HepG2 (cell line): ENCODE measurements at regions not wholly inside any gene's neighbourhood (a gene's known extent, or its start where the extent isn't known, plus 50 kb on each side); places are given as distances from the start of the nearest gene placed in this dataset.
A peak's percentile ranks its signal among the peaks of the same experiment; 100 is the strongest.

ENCODE experiments used
- ATM ChIP-seq: fragments of 450-650 bp; IDR thresholded peaks from 2 replicates; pipeline ENCODE4 v1.7.1; 2017; ENCODE audit warnings: mild to moderate bottlenecking, borderline replicate concordance
- EED ChIP-seq: sonication (generic); formaldehyde crosslinking; IDR thresholded peaks from 2 replicates; pipeline ENCODE4 v1.5.0; 2020; ENCODE audit warnings: mild to moderate bottlenecking, missing genetic modification reagents
- FOSL2 ChIP-seq: sonication (generic); formaldehyde crosslinking; IDR thresholded peaks from 2 replicates; pipeline ENCODE4 v1.4.0; 2020; ENCODE audit warnings: missing genetic modification reagents
- HDAC1 ChIP-seq: sonication (generic); formaldehyde crosslinking; IDR thresholded peaks from 2 replicates; pipeline ENCODE4 v1.5.1; 2020; ENCODE audit warnings: mild to moderate bottlenecking, missing genetic modification reagents
- MTA1 ChIP-seq: sonication (generic); formaldehyde crosslinking; IDR thresholded peaks from 2 replicates; pipeline ENCODE4 v1.4.0; 2020; ENCODE audit warnings: missing genetic modification reagents, mild to moderate bottlenecking, borderline replicate concordance
- NCOA2 ChIP-seq: sonication (generic); formaldehyde crosslinking; IDR thresholded peaks from 2 replicates; pipeline ENCODE4 v1.8.0; 2022; ENCODE audit warnings: inconsistent platforms
- NFIC ChIP-seq: IDR thresholded peaks from 2 replicates; pipeline ENCODE4 v1.6.1; 2012; ENCODE audit warnings: mild to moderate bottlenecking, low read length, inconsistent platforms
- RBM22 ChIP-seq: fragments of 200-400 bp; formaldehyde crosslinking; optimal IDR thresholded peaks from 2 replicates; pipeline ENCODE3; 2017; ENCODE audit warnings: mild to moderate bottlenecking, low read length, moderate library complexity
- SKI ChIP-seq: fragments of 450-650 bp; IDR thresholded peaks from one replicate; pipeline ENCODE4 v1.6.1; 2018; ENCODE audit warnings: mild to moderate bottlenecking; ENCODE audit not compliant: partially characterized antibody
- SRF ChIP-seq: IDR thresholded peaks from 2 replicates; pipeline ENCODE4 v1.6.1; 2011; ENCODE audit warnings: mild to moderate bottlenecking, low read depth, low read length, moderate library complexity
- ZMAT3 ChIP-seq: sonication (generic); formaldehyde crosslinking; conservative IDR thresholded peaks from 2 replicates; pipeline ENCODE4 v1.7.0; 2021; ENCODE audit warnings: missing genetic modification reagents
- ZNF124 ChIP-seq: sonication (generic); formaldehyde crosslinking; IDR thresholded peaks from 2 replicates; pipeline ENCODE4 v1.4.0; 2020; ENCODE audit warnings: missing genetic modification reagents
- ZNF562 ChIP-seq: sonication (generic); formaldehyde crosslinking; IDR thresholded peaks from 2 replicates; pipeline ENCODE4 v1.8.0; 2022; ENCODE audit warnings: missing genetic modification reagents, borderline replicate concordance
- ZNF775 ChIP-seq: sonication (generic); formaldehyde crosslinking; IDR thresholded peaks from 2 replicates; pipeline ENCODE4 v1.4.0; 2020; ENCODE audit warnings: missing genetic modification reagents, mild to moderate bottlenecking, moderate library complexity, borderline replicate concordance
- ZSCAN31 ChIP-seq: sonication (generic); formaldehyde crosslinking; IDR thresholded peaks from 2 replicates; pipeline ENCODE4 v1.5.0; 2020; ENCODE audit warnings: low read depth, mild to moderate bottlenecking, missing genetic modification reagents
- TF ChIP-seq, protein P1 (sequence below): sonication (generic); formaldehyde crosslinking; IDR thresholded peaks from 2 replicates; pipeline ENCODE4 v1.4.0; 2020; ENCODE audit warnings: missing genetic modification reagents, borderline replicate concordance
- TF ChIP-seq, protein P2 (sequence below): sonication (generic); formaldehyde crosslinking; IDR thresholded peaks from 2 replicates; pipeline ENCODE4 v1.5.0; 2020; ENCODE audit warnings: missing genetic modification reagents, mild to moderate bottlenecking, borderline replicate concordance
- TF ChIP-seq, protein P3 (sequence below): IDR thresholded peaks from 2 replicates; pipeline ENCODE4 v1.6.1; 2016; ENCODE audit warnings: mild to moderate bottlenecking, missing biosample characterization, missing genetic modification reagents
- TF ChIP-seq, protein P4 (sequence below): sonication (generic); formaldehyde crosslinking; IDR thresholded peaks from 2 replicates; pipeline ENCODE4 v1.4.0; 2020; ENCODE audit warnings: mild to moderate bottlenecking, missing genetic modification reagents
- TF ChIP-seq, protein P5 (sequence below): sonication (generic); formaldehyde crosslinking; IDR thresholded peaks from 2 replicates; pipeline ENCODE4 v1.8.0; 2022; ENCODE audit warnings: mild to moderate bottlenecking, missing genetic modification reagents, moderate library complexity
- TF ChIP-seq, protein P6 (sequence below): sonication (generic); formaldehyde crosslinking; conservative IDR thresholded peaks from 2 replicates; pipeline ENCODE4 v1.8.0; 2022; ENCODE audit warnings: missing genetic modification reagents
- TF ChIP-seq, protein P7 (sequence below): sonication (generic); formaldehyde crosslinking; IDR thresholded peaks from 2 replicates; pipeline ENCODE4 v1.5.0; 2020; ENCODE audit warnings: missing genetic modification reagents

DNA sequence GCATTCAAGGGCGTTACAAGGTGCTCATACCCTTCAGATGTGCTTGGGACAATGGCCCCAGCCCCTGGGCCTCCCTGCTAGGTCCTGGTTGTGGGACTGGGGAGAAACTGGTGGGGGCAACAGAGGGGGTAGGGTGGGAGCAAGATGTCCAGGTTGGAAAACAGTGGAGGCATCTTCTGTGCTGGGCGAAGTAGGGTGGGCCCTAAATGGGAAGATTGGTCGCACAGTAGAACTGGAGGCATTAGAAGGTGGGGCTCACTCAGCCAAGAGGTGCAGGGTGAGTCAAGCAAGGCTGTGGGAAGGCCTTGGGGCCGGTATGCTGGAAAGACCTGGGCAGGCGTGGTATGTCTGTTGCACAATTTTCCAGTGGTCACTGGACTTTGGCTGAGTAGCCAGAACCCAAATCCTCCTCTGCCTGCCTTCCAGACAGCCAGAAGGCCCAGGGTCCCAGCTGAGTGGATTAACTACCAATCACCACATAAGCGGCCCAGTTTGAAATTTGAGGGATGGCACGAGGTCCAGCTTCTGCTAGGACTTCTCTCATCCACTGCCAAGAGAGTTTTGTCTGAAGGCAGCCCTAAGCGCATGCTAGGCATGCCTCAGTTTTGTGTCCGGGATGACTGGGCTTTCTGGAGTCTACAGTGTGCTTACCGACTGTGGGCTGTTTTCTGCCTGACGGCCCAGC, 74.5 kb downstream of the LSM3 start (continued):
- TF ChIP-seq NCOA2 (CRISPR knock-in tag) (no peak), EED (CRISPR knock-in tag) (no peak), HDAC1 (CRISPR knock-in tag) (0 out of 2 replicates have a peak, but pooled peaks have one; percentile 23), ZNF124 (CRISPR knock-in tag) (no peak), ZMAT3 (CRISPR knock-in tag) (no peak), RBM22 (no peak), ATM (no peak), SKI (peak; percentile 33), SRF (no peak), MTA1 (no peak), FOSL2 (CRISPR knock-in tag) (peak; percentile 62), ZSCAN31 (CRISPR knock-in tag) (no peak), ZNF562 (CRISPR knock-in tag) (no peak), ZNF775 (no peak), NFIC (no peak)
- TF ChIP-seq, protein P1, sequence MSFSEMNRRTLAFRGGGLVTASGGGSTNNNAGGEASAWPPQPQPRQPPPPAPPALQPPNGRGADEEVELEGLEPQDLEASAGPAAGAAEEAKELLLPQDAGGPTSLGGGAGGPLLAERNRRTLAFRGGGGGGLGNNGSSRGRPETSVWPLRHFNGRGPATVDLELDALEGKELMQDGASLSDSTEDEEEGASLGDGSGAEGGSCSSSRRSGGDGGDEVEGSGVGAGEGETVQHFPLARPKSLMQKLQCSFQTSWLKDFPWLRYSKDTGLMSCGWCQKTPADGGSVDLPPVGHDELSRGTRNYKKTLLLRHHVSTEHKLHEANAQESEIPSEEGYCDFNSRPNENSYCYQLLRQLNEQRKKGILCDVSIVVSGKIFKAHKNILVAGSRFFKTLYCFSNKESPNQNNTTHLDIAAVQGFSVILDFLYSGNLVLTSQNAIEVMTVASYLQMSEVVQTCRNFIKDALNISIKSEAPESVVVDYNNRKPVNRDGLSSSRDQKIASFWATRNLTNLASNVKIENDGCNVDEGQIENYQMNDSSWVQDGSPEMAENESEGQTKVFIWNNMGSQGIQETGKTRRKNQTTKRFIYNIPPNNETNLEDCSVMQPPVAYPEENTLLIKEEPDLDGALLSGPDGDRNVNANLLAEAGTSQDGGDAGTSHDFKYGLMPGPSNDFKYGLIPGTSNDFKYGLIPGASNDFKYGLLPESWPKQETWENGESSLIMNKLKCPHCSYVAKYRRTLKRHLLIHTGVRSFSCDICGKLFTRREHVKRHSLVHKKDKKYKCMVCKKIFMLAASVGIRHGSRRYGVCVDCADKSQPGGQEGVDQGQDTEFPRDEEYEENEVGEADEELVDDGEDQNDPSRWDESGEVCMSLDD (CRISPR knock-in tag), result no peak
- TF ChIP-seq, protein P2, sequence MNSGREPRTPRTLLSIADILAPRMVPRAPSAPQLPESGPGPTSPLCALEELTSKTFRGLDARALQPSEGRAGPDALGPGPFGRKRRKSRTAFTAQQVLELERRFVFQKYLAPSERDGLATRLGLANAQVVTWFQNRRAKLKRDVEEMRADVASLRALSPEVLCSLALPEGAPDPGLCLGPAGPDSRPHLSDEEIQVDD (CRISPR knock-in tag), result no peak
- TF ChIP-seq, protein P3, sequence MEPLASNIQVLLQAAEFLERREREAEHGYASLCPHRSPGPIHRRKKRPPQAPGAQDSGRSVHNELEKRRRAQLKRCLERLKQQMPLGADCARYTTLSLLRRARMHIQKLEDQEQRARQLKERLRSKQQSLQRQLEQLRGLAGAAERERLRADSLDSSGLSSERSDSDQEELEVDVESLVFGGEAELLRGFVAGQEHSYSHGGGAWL (CRISPR knock-in tag), result no peak
- TF ChIP-seq, protein P4, sequence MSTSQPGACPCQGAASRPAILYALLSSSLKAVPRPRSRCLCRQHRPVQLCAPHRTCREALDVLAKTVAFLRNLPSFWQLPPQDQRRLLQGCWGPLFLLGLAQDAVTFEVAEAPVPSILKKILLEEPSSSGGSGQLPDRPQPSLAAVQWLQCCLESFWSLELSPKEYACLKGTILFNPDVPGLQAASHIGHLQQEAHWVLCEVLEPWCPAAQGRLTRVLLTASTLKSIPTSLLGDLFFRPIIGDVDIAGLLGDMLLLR (CRISPR knock-in tag), result no peak
- TF ChIP-seq, protein P5, sequence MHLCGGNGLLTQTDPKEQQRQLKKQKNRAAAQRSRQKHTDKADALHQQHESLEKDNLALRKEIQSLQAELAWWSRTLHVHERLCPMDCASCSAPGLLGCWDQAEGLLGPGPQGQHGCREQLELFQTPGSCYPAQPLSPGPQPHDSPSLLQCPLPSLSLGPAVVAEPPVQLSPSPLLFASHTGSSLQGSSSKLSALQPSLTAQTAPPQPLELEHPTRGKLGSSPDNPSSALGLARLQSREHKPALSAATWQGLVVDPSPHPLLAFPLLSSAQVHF, result no peak
- TF ChIP-seq, protein P6, sequence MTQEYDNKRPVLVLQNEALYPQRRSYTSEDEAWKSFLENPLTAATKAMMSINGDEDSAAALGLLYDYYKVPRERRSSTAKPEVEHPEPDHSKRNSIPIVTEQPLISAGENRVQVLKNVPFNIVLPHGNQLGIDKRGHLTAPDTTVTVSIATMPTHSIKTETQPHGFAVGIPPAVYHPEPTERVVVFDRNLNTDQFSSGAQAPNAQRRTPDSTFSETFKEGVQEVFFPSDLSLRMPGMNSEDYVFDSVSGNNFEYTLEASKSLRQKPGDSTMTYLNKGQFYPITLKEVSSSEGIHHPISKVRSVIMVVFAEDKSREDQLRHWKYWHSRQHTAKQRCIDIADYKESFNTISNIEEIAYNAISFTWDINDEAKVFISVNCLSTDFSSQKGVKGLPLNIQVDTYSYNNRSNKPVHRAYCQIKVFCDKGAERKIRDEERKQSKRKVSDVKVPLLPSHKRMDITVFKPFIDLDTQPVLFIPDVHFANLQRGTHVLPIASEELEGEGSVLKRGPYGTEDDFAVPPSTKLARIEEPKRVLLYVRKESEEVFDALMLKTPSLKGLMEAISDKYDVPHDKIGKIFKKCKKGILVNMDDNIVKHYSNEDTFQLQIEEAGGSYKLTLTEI, result no peak
- TF ChIP-seq, protein P7, sequence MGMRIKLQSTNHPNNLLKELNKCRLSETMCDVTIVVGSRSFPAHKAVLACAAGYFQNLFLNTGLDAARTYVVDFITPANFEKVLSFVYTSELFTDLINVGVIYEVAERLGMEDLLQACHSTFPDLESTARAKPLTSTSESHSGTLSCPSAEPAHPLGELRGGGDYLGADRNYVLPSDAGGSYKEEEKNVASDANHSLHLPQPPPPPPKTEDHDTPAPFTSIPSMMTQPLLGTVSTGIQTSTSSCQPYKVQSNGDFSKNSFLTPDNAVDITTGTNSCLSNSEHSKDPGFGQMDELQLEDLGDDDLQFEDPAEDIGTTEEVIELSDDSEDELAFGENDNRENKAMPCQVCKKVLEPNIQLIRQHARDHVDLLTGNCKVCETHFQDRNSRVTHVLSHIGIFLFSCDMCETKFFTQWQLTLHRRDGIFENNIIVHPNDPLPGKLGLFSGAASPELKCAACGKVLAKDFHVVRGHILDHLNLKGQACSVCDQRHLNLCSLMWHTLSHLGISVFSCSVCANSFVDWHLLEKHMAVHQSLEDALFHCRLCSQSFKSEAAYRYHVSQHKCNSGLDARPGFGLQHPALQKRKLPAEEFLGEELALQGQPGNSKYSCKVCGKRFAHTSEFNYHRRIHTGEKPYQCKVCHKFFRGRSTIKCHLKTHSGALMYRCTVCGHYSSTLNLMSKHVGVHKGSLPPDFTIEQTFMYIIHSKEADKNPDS (CRISPR knock-in tag), result no peak
